ENCODE measurements at regions not wholly inside any gene's neighbourhood (a gene's known extent, or its start where the extent isn't known, plus 50 kb on each side); places are given as distances from the start of the nearest gene placed in this dataset.
"Not testable (repeated sequence)": the region's sequence is repeated elsewhere in the genome, so short reads cannot be mapped to it uniquely, and the experiment has no call there.

DNA sequence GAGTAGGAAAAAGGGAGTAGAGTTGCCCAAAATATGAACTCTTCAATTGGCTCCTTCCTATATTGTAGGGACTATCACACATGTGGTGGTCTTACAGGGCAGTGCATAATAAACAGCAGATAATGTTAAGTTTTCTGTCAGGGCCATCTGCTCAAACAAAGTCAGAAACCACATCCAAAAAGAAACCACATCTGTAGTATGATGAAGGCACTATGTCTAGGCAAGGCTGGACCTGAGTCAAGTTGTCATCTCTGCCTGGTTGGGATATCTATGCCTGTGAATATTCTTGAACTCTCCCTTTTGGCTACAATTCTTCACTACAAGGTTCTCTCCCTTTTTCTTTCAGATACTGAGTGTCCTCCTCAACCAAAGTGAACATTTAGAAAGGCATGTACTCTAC, 109.4 kb upstream of the C1GALT1C1 start:
- intact Hi-C loops (cut with DNase I): no loop called here
- TF ChIP-seq, protein P1, sequence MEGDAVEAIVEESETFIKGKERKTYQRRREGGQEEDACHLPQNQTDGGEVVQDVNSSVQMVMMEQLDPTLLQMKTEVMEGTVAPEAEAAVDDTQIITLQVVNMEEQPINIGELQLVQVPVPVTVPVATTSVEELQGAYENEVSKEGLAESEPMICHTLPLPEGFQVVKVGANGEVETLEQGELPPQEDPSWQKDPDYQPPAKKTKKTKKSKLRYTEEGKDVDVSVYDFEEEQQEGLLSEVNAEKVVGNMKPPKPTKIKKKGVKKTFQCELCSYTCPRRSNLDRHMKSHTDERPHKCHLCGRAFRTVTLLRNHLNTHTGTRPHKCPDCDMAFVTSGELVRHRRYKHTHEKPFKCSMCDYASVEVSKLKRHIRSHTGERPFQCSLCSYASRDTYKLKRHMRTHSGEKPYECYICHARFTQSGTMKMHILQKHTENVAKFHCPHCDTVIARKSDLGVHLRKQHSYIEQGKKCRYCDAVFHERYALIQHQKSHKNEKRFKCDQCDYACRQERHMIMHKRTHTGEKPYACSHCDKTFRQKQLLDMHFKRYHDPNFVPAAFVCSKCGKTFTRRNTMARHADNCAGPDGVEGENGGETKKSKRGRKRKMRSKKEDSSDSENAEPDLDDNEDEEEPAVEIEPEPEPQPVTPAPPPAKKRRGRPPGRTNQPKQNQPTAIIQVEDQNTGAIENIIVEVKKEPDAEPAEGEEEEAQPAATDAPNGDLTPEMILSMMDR (IDR thresholded peaks at IDR 0.05): no peak
- no peaks in the 10 kb centered on the region for H3K4me1 ChIP-seq

DNA sequence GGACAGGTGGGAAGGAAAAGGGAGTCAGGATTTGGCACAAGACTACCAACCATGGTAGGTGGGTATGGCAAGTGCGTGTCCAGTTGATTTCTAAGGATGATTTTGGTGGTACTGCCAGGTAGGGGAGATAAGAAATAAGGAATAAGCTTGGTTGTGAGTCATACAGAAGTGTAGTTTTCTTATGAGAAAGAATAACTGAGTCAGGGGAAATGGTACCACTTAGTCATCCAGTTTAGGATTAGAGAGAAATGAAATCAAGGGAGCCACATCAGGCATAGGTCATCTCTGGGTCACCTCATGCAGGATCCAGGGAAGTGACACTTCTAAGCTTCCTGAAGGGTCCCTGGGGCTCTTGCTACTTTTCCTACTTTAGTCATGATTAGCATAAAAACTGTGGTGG, 107.1 kb upstream of the C1GALT1C1 start:
- Histone ChIP-seq H3K4me3 (no peak overlapping the region), H3K27me3 (no peaks in the 10 kb centered on the region), H3K27ac (no peak overlapping the region), H3K4me1 (no peaks in the 10 kb centered on the region), H3K9me3 (no peaks in the 10 kb centered on the region), H3K9ac (ENCODE audit: low read depth in 2 of 2, low read length in 2 of 2) (no peak overlapping the region), H3K36me3 (no peaks in the 10 kb centered on the region)
- intact Hi-C loops (cut with DNase I): no loop called here
- TF ChIP-seq, protein P1 (IDR thresholded peaks at IDR 0.05): no peak
- DNase-seq: no peak

More for the DNA sequence above, 109.4 kb upstream of the C1GALT1C1 start:
- Histone ChIP-seq H3K4me3 (no peak overlapping the region), H3K36me3 (no peaks in the 10 kb centered on the region), H3K27ac (no peak overlapping the region), H3K9ac (ENCODE audit: low read depth in 2 of 2, low read length in 2 of 2) (no peak overlapping the region), H3K9me3 (no peaks in the 10 kb centered on the region), H3K27me3 (no peaks in the 10 kb centered on the region)
- DNase-seq: no peak

DNA sequence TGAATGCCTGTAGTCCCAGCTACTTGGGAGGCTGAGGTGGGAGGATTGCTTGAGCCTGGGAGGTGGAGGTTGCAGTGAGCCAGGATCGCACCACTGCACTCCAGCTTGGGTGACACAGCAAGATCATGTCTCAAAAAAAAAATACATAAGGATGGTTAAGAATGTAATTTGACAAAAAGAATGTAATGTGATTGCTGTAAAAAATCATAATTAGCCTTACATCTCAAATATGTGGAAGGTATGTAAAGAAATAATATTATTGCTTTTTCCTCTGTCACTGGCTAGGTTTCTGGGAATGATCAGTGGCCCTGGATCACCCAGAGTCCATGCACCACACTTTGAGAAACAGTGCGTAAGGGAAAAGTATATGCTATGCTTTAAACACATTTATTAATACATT, 106.1 kb upstream of the C1GALT1C1 start:
- no peak overlapping the region for H3K27ac ChIP-seq
- H3K9ac ChIP-seq (ENCODE audit: low read depth in 2 of 2, low read length in 2 of 2): no peak overlapping the region
- no peak overlapping the region for H3K4me3 ChIP-seq
- TF ChIP-seq, protein P1 (IDR thresholded peaks at IDR 0.05): no peak
- intact Hi-C loops (cut with DNase I): no loop called here
- no peaks in the 10 kb centered on the region for H3K36me3 ChIP-seq
- DNase-seq: no peak
- no peaks in the 10 kb centered on the region for H3K9me3 ChIP-seq
- H3K4me1 ChIP-seq: no peaks in the 10 kb centered on the region
- H3K27me3 ChIP-seq: no peaks in the 10 kb centered on the region

DNA sequence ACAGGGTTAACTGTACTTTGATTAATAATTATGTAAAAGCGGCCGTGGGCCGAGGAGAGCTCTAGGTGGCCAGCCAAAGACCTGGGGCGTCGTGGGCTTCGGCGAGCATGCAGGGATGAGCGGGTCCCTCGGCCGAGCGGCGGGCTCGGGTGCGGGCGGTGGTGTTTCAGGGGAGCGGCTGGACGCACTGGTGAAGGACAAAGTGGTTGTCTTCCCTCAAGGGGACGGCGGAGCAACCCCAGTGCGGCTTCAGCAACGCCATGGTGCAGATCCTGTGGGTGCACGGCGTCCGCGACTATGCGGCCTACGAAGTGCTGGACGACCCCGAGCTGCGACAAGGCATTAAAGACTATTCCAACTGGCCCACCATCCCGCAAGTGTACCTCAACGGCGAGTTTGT, 103.0 kb upstream of the C1GALT1C1 start:
- DNase-seq: no peak
- intact Hi-C loops (cut with DNase I): no loop called here
- H3K9ac ChIP-seq (ENCODE audit: low read depth in 2 of 2, low read length in 2 of 2): no peak overlapping the region
- no peak overlapping the region for H3K4me3 ChIP-seq
- H3K27me3 ChIP-seq: no peaks in the 10 kb centered on the region
- H3K4me1 ChIP-seq: no peaks in the 10 kb centered on the region
- TF ChIP-seq, protein P1 (IDR thresholded peaks at IDR 0.05): no peak
- H3K9me3 ChIP-seq: no peaks in the 10 kb centered on the region
- H3K36me3 ChIP-seq: no peaks in the 10 kb centered on the region
- no peak overlapping the region for H3K27ac ChIP-seq

DNA sequence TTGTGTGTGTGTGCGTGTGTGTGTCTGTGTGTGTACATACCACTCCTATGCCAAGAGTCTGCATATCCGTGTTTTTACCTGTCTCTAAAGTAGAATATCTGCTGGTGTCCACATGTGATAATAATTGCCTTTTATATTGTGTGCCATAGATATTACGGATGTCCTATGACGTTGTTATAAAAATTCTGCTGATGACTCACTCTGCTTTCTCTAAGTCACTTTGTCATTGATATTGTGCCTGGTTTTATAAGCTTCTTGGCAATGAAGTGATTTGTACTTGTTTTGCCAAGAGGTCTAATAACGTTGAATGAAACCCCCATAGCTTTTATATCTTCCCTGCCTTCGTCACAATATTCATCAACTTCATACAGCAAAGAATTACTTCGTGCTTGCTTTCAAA, 102.6 kb upstream of the C1GALT1C1 start:
- intact Hi-C loops (cut with DNase I): no loop called here
- TF ChIP-seq, protein P1 (IDR thresholded peaks at IDR 0.05): no peak
- H3K9me3 ChIP-seq: no peaks in the 10 kb centered on the region
- H3K36me3 ChIP-seq: no peaks in the 10 kb centered on the region
- H3K27me3 ChIP-seq: no peaks in the 10 kb centered on the region
- no peak overlapping the region for H3K27ac ChIP-seq
- no peak overlapping the region for H3K4me3 ChIP-seq
- DNase-seq: no peak
- no peaks in the 10 kb centered on the region for H3K4me1 ChIP-seq
- no peak overlapping the region for H3K9ac ChIP-seq (ENCODE audit: low read depth in 2 of 2, low read length in 2 of 2)

DNA sequence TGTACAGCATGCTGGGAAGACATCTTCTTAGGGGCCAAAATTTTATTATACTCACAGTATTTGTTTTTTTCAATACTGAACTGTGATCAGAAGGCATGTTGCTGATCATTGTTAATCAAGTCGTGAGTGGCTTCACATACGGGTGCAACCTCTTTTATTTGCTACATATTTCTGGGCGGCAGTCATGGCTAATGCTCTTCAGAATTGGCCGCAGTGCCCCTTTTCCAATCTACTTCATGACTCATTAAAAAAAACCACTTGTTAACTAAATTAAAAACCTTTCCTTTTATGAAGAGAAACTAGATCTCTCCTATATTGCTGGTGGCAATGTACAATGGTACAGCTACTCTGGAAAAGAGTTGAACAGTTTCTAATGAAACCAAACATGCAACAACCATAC, 101.5 kb upstream of the C1GALT1C1 start:
- no peak for DNase-seq
- TF ChIP-seq, protein P1 (IDR thresholded peaks at IDR 0.05): no peak
- no peaks in the 10 kb centered on the region for H3K36me3 ChIP-seq
- H3K4me1 ChIP-seq: no peaks in the 10 kb centered on the region
- intact Hi-C loops (cut with DNase I): no loop called here
- H3K9me3 ChIP-seq: no peaks in the 10 kb centered on the region
- H3K4me3 ChIP-seq: no peak overlapping the region
- H3K9ac ChIP-seq (ENCODE audit: low read depth in 2 of 2, low read length in 2 of 2): no peak overlapping the region
- no peaks in the 10 kb centered on the region for H3K27me3 ChIP-seq
- H3K27ac ChIP-seq: no peak overlapping the region

DNA sequence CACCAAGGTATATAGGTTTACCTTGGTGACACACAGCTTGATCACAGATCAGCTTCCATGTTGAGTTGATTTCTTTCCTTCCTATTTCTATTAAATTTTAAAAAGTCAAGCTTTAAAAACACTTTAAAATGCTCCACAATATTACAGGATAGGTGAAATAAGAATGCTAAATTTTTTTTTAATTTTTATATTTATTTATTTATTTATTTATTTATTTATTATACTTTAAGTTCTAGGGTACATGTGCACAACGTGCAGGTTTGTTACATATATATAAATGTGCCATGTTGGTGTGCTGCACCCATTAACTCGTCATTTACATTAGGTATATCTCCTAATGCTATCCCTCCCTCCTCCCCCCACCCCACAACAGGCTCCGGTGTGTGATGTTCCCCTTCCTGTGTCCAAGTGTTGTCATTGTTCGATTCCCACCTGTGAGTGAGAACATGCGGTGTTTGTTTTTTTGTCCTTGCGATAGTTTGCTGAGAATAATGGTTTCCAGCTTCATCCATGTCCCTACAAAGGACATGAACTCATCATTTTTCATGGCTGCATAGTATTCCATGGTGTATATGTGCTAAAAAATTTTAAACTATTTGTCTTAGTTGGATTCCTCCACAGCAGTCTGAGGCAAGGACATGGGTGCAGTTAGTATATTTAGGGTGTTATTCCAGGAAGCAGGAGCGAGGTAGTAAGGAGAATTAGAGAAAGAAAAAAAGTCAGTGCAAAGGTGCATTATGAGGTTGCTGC, 99.8 kb upstream of the C1GALT1C1 start:
- H3K36me3 ChIP-seq; H3K27ac ChIP-seq; H3K4me1 ChIP-seq; DNase-seq; H3K27me3 ChIP-seq; intact Hi-C loops (cut with DNase I); H3K9me3 ChIP-seq; H3K4me3 ChIP-seq; H3K9ac ChIP-seq (ENCODE audit: low read depth in 2 of 2, low read length in 2 of 2): not testable (repeated sequence)
